ENCODE measurements at regions not wholly inside any gene's neighbourhood (a gene's known extent, or its start where the extent isn't known, plus 50 kb on each side); places are given as distances from the start of the nearest gene placed in this dataset.

- TF ChIP-seq, protein P1, sequence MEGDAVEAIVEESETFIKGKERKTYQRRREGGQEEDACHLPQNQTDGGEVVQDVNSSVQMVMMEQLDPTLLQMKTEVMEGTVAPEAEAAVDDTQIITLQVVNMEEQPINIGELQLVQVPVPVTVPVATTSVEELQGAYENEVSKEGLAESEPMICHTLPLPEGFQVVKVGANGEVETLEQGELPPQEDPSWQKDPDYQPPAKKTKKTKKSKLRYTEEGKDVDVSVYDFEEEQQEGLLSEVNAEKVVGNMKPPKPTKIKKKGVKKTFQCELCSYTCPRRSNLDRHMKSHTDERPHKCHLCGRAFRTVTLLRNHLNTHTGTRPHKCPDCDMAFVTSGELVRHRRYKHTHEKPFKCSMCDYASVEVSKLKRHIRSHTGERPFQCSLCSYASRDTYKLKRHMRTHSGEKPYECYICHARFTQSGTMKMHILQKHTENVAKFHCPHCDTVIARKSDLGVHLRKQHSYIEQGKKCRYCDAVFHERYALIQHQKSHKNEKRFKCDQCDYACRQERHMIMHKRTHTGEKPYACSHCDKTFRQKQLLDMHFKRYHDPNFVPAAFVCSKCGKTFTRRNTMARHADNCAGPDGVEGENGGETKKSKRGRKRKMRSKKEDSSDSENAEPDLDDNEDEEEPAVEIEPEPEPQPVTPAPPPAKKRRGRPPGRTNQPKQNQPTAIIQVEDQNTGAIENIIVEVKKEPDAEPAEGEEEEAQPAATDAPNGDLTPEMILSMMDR (IDR thresholded peaks at IDR 0.05; ENCODE audit: low read depth, low read length, missing input control): no peak
- TF ChIP-seq RXRA (IDR thresholded peaks at IDR 0.05): no peak
- TF ChIP-seq RAD21 (IDR thresholded peaks at IDR 0.05): no peak
- TF ChIP-seq TAF1 (conservative IDR thresholded peaks at IDR 0.05): no peak
- TF ChIP-seq MAX (IDR thresholded peaks at IDR 0.05): no peak
- TF ChIP-seq, protein P2, sequence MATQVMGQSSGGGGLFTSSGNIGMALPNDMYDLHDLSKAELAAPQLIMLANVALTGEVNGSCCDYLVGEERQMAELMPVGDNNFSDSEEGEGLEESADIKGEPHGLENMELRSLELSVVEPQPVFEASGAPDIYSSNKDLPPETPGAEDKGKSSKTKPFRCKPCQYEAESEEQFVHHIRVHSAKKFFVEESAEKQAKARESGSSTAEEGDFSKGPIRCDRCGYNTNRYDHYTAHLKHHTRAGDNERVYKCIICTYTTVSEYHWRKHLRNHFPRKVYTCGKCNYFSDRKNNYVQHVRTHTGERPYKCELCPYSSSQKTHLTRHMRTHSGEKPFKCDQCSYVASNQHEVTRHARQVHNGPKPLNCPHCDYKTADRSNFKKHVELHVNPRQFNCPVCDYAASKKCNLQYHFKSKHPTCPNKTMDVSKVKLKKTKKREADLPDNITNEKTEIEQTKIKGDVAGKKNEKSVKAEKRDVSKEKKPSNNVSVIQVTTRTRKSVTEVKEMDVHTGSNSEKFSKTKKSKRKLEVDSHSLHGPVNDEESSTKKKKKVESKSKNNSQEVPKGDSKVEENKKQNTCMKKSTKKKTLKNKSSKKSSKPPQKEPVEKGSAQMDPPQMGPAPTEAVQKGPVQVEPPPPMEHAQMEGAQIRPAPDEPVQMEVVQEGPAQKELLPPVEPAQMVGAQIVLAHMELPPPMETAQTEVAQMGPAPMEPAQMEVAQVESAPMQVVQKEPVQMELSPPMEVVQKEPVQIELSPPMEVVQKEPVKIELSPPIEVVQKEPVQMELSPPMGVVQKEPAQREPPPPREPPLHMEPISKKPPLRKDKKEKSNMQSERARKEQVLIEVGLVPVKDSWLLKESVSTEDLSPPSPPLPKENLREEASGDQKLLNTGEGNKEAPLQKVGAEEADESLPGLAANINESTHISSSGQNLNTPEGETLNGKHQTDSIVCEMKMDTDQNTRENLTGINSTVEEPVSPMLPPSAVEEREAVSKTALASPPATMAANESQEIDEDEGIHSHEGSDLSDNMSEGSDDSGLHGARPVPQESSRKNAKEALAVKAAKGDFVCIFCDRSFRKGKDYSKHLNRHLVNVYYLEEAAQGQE (IDR thresholded peaks at IDR 0.05): no peak
- no peak for TF ChIP-seq NR2F2 (IDR thresholded peaks at IDR 0.05)
- TF ChIP-seq GABPA (IDR thresholded peaks at IDR 0.05 in 1 of 2, conservative IDR thresholded peaks at IDR 0.05 in 1 of 2): no peak
Observed at GRCh38 chr18:67318651-67319050, 197.9 kb downstream of the DSEL start.

All from liver (tissue), 3 donors.